Transverse colon (tissue), 4 donors: ENCODE measurements at regions not wholly inside any gene's neighbourhood (a gene's known extent, or its start where the extent isn't known, plus 50 kb on each side); places are given as distances from the start of the nearest gene placed in this dataset.
"Not testable (repeated sequence)": the region's sequence is repeated elsewhere in the genome, so short reads cannot be mapped to it uniquely, and the experiment has no call there.

Experiments
- DNase-seq: peaks from one replicate; pipeline ENCODE4 v3.0.0-alpha.2; 2019
- H3K27ac ChIP-seq, 4 donors: fragments of 200-600 bp; sonication (generic); 2 replicates each; pipeline ENCODE4 v1.5.1; 2016 to 2018; ENCODE audit warnings: inconsistent platforms in 4 of 4
- H3K27me3 ChIP-seq: fragments of 200-600 bp; sonication (generic); 2 replicates; pipeline ENCODE4 v1.5.1; 2017; ENCODE audit warnings: inconsistent platforms
- H3K36me3 ChIP-seq, 4 donors: fragments of 200-600 bp; sonication (generic); 2 replicates each; pipeline ENCODE4 v1.5.1; 2017 to 2019; ENCODE audit warnings: inconsistent platforms in 4 of 4
- H3K4me1 ChIP-seq, 4 donors: fragments of 200-600 bp; sonication (generic); 2 replicates each; pipeline ENCODE4 v1.5.1; 2017 to 2020; ENCODE audit warnings: inconsistent platforms in 4 of 4
- H3K4me3 ChIP-seq, 4 donors: fragments of 200-600 bp; sonication (generic); 1 replicate in 1 of 4; 2 replicates in 3 of 4; pipeline versions ENCODE4 v1.5.1 to v1.6.1; 2017 to 2019; ENCODE audit warnings: inconsistent platforms in 4 of 4
- H3K9me3 ChIP-seq, 2 donors: fragments of 200-600 bp; sonication (generic); 2 replicates each; pipeline ENCODE4 v1.5.1; 2017 to 2019; ENCODE audit warnings: inconsistent platforms in 2 of 2
- CTCF ChIP-seq, 5 experiments: fragments of 200-600 bp in 3 of 5; fragments of 450-650 bp in 2 of 5; sonication (generic) in 3 of 5; IDR thresholded peaks; 1 replicate in 2 of 5; 2 replicates in 3 of 5; pipeline ENCODE4 v1.5.1; 2016 to 2017; ENCODE audit warnings: antibody characterized with exemption in 5 of 5, inconsistent platforms in 3 of 5, mild to moderate bottlenecking in 2 of 5, moderate library complexity in 1 of 5
- EP300 ChIP-seq: sonication (generic); formaldehyde crosslinking; IDR thresholded peaks from one replicate; pipeline ENCODE4 v1.6.1; 2017; ENCODE audit warnings: antibody characterized with exemption, low read depth
- POLR2A ChIP-seq: fragments of 450-650 bp; IDR thresholded peaks from one replicate; pipeline ENCODE4 v1.6.1; 2016; ENCODE audit warnings: antibody characterized with exemption, mild to moderate bottlenecking, moderate library complexity
- POLR2AphosphoS5 ChIP-seq, 3 donors: sonication (generic); formaldehyde crosslinking; IDR thresholded peaks; one replicate each; pipeline ENCODE4 v1.6.1; 2016; ENCODE audit warnings: antibody characterized with exemption in 3 of 3
- WGBS, 2 donors: methylation state at CpG; one replicate each; pipeline ENCODE4 v1.1.5; 2018; ENCODE audit warnings: low coverage in 1 of 2; 5-methylcytosine and 5-hydroxymethylcytosine counted together
- in situ Hi-C, 4 donors: fragments of 200-750 bp; cut with MboI; loops; one replicate each; pipeline versions ENCODE4 v1.15.0 to v1.15.1; 2017; ENCODE audit warnings: low sequenced_read_pairs in 3 of 4, low pct_ligation_motif_present in 1 of 4, low pct_unique_long_range_greater_than_20kb in 1 of 4
- intact Hi-C: fragments of 100-400 bp; cut with DNase I; formaldehyde crosslinking; loops from one replicate; pipeline ENCODE4 v1.15.1; 2023; ENCODE audit warnings: low total_unique reads

GRCh38 chr20:47980336-47981177 lies 195.3 kb upstream of the SULF2 start:
- TF ChIP-seq EP300 = no peak
- WGBS, 2 donors = 85 to 100% methylated on average over 3 to 10 of the region's 10 CpGs
- intact Hi-C loops = no loop called here

GRCh38 chr20:47979361-47980095 lies 194.2 kb upstream of the SULF2 start:
- H3K4me3 ChIP-seq, H3K36me3 ChIP-seq, in situ Hi-C loops, DNase-seq, H3K4me1 ChIP-seq, H3K9me3 ChIP-seq, H3K27ac ChIP-seq, intact Hi-C loops, H3K27me3 ChIP-seq: not testable (repeated sequence)
- 50 to 60% methylated on average over 1 to 11 of the region's 11 CpGs for WGBS, 2 donors

More at GRCh38 chr20:47980336-47981177, 195.3 kb upstream of the SULF2 start:
- Histone ChIP-seq H3K4me1 (no peaks in the 10 kb centered on the region), H3K27ac (no peak overlapping the region), H3K9me3 (no peaks in the 10 kb centered on the region), H3K36me3 (no peaks in the 10 kb centered on the region), H3K4me3 (no peak overlapping the region), H3K27me3 (peaks cover 4% of the 10 kb centered on the region)
- no peak for DNase-seq
- in situ Hi-C loops = no loop called here

GRCh38 chr20:47978428-47979120 lies 193.3 kb upstream of the SULF2 start:
- WGBS, 2 donors = 92% methylated on average over 8 of the region's 19 CpGs; no CpG with 5 or more reads in 1 of the 2 donors
- H3K27ac ChIP-seq, in situ Hi-C loops, H3K4me1 ChIP-seq, H3K4me3 ChIP-seq, H3K9me3 ChIP-seq, intact Hi-C loops, H3K27me3 ChIP-seq, DNase-seq, H3K36me3 ChIP-seq: not testable (repeated sequence)

- H3K4me3 ChIP-seq, H3K4me1 ChIP-seq, DNase-seq, H3K27me3 ChIP-seq, H3K36me3 ChIP-seq, H3K9me3 ChIP-seq, in situ Hi-C loops, intact Hi-C loops: not testable (repeated sequence)
- peak overlapping the region in 1 of 4 donors; percentile 53 for H3K27ac ChIP-seq
- WGBS, 2 donors = 60% methylated on average over 1 to 5 of the region's 8 CpGs
These were observed 192.5 kb upstream of the SULF2 start for GRCh38 chr20:47977789-47978252.

- in situ Hi-C loops, H3K4me1 ChIP-seq, H3K27me3 ChIP-seq, H3K9me3 ChIP-seq, DNase-seq, intact Hi-C loops, H3K36me3 ChIP-seq, H3K4me3 ChIP-seq: not testable (repeated sequence)
- H3K27ac ChIP-seq = peak overlapping the region in 1 of 4 donors; percentile 53
- WGBS, 2 donors = 84 to 87% methylated on average over 3 to 17 of the region's 20 CpGs
These were observed 191.9 kb upstream of the SULF2 start for GRCh38 chr20:47977017-47977788.

- no peak overlapping the region for H3K27ac ChIP-seq
- in situ Hi-C loops (no loop called here), intact Hi-C loops (no loop called here)
- H3K4me3 ChIP-seq = no peak overlapping the region
- peaks cover 0 to 4% (median 2%) of the 10 kb centered on the region in 4 donors for H3K4me1 ChIP-seq
- H3K9me3 ChIP-seq = no peaks in the 10 kb centered on the region
- no peak for DNase-seq
- H3K27me3 ChIP-seq = no peaks in the 10 kb centered on the region
- no peaks in the 10 kb centered on the region for H3K36me3 ChIP-seq
- whole genome bisulfite sequencing, 2 donors = 80% methylated on average over 8 of the region's 8 CpGs; no CpG with 5 or more reads in 1 of the 2 donors
- TF ChIP-seq EP300 = no peak
- no peak for TF ChIP-seq CTCF (IDR thresholded peaks at IDR 0.05)
- no peak for TF ChIP-seq POLR2A
- no peak for TF ChIP-seq POLR2AphosphoS5 (IDR thresholded peaks at IDR 0.05)
These were observed 189.1 kb upstream of the SULF2 start for GRCh38 chr20:47974234-47974878.
